AG09319 (cell line): ENCODE measurements at regions not wholly inside any gene's neighbourhood (a gene's known extent, or its start where the extent isn't known, plus 50 kb on each side); places are given as distances from the start of the nearest gene placed in this dataset.
A peak's percentile ranks its signal among the peaks of the same experiment; 100 is the strongest.

Source experiments
- DNase-seq: peaks from one replicate; pipeline ENCODE4 v3.0.0-alpha.2; 2010; ENCODE audit warnings: low read depth; ENCODE audit errors: extremely low read depth
- TF ChIP-seq, protein P1 (sequence below): IDR thresholded peaks from 2 replicates; pipeline ENCODE4 v1.5.1; 2011; ENCODE audit warnings: low read depth, mild to moderate bottlenecking, inconsistent platforms, low read length, moderate library complexity

DNA sequence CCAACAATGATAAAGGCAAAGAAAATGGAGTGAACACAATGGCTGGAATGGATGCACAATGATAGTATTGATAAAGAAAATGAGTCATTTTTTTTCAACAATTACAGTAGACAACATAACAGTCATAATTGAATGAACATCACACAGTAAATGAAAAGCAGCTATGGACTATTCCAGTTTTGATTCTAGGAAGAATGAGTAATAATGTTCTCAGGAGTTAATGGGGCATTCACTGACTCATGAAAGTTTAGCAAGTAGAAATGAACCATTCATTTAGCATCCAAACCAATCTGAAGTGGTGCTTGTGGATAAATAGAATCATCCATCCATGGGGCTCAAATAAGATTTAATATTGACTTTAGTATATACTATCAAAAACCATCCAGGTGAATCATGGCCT is 1029.5 kb upstream of the GJE1 start:
- DNase-seq: peak; percentile 10
- TF ChIP-seq, protein P1, sequence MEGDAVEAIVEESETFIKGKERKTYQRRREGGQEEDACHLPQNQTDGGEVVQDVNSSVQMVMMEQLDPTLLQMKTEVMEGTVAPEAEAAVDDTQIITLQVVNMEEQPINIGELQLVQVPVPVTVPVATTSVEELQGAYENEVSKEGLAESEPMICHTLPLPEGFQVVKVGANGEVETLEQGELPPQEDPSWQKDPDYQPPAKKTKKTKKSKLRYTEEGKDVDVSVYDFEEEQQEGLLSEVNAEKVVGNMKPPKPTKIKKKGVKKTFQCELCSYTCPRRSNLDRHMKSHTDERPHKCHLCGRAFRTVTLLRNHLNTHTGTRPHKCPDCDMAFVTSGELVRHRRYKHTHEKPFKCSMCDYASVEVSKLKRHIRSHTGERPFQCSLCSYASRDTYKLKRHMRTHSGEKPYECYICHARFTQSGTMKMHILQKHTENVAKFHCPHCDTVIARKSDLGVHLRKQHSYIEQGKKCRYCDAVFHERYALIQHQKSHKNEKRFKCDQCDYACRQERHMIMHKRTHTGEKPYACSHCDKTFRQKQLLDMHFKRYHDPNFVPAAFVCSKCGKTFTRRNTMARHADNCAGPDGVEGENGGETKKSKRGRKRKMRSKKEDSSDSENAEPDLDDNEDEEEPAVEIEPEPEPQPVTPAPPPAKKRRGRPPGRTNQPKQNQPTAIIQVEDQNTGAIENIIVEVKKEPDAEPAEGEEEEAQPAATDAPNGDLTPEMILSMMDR: no peak

DNA sequence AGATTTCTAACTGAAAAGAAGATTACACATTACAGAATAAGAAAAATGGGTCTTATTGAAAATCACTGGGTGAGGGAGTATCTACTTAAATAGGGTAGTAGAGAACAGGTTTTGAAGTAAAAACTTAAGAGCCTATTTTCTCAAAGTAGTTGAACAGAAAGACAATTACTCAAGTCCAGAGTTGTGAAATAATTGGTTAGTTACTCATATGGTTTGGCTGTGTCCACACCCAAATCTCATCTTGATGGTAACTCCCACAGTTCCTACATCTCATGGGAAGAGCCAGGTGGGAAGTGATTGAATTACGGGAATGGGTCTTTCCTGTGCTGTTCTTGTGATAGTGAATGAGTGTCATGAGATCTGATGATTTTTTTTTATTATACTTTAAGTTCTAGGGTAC is 1035.3 kb upstream of the GJE1 start:
- TF ChIP-seq, protein P1: no peak
- no peak for DNase-seq

DNA sequence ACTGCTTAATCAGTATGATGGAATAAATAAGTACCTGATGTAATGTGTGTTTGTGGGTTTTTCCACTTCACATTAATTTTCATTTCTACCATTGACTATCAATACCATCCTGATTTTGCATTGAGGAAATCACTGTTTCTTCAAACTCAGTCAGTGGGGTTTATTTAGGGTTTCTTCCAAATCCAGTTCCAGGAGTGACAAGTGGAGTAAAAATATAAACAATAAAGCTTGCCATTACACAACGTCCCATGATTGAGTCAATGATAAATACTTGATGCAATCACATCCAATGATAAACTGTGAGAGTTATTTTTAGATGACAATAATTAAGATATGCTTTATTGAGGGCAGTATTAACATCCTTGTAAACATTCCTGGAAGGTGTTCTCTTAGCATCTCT is 1037.4 kb upstream of the GJE1 start:
- no peak for DNase-seq
- TF ChIP-seq, protein P1: no peak

DNA sequence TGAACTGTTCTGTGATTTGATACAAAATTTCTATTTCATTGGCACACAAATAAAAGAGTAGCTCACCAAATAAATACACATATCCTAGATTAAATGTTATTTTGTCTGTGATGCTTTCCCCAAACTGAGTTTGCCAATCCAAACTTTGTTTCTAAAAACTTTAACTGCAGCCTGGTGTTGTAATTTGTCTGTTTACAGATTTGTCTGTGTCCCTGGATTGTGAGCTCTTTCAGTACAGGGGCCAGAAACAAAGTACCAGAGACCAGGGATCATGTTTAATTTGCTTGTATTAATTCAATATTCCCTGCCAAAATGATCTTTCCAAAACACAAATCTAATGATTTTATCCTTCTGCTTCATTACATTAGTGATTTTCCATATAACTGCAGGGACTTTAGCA is 1044.6 kb upstream of the GJE1 start:
- TF ChIP-seq, protein P1: no peak
- DNase-seq: no peak

DNA sequence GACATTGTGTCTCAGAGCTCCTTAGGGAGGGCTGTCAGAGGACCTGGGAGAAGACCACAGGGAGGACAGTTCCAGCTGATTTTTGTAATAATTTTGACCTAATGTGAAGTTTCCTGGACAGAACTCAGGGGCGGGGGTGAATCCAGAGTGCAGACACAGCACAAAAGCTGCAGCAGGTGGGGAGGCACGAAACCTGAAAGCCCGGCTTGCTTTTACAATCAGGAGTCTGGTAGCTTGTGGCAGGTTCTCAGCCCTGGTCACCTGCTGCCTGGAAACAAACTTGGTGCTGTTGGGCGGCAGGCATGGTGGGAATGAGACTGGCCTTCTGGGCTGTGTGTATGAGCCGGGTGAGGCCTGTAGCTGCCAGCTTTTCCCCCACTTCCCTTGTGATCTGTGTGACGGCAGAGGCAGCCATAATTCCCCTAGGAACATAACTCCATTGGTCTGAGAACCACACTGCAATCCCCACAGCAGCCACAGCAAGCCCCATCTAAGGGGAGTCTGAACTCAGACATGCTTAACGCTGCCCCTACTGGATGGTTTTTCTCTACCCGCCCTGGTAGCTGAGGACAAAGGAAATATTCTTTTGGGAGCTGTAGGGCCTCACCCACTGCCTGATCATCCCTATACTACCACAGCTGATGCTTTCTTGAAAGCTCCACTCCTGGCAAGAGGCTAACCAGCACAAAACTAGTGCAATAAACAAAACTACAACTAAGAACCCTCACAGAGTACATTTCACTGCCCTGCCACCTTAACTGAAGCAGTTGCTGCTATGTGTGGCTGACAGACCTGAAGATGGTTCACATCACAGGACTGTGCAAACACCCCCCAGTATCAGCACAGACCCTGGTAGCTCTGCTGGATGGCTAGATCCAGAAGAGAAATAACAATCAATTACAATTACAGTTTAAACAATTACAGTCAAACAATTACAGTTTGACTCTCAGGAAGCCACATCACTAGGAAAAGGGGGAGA is 1055.1 kb upstream of the GJE1 start:
- TF ChIP-seq, protein P1: no peak; the same call in 1 of the 2 replicates
- DNase-seq: no peak

DNA sequence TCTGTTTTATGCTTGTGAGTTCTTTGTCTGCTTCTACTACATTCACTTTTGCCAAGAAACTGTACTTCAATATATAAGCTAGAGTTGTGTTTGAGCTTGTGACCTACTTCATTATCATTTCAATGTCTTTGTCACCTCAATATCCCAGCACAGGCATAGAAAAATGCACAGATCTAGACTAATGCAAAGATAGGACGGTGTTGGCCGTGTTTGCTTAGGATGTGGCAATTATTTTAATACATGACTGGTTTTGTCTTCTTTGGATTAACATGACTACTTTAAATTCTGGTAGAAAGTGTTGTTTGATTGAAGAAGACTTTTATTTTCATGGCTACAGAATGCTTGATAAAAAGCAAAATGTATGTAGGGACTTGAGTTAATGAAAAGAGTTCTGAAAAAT is 1075.0 kb upstream of the GJE1 start:
- no peak for DNase-seq
- TF ChIP-seq, protein P1: no peak

DNA sequence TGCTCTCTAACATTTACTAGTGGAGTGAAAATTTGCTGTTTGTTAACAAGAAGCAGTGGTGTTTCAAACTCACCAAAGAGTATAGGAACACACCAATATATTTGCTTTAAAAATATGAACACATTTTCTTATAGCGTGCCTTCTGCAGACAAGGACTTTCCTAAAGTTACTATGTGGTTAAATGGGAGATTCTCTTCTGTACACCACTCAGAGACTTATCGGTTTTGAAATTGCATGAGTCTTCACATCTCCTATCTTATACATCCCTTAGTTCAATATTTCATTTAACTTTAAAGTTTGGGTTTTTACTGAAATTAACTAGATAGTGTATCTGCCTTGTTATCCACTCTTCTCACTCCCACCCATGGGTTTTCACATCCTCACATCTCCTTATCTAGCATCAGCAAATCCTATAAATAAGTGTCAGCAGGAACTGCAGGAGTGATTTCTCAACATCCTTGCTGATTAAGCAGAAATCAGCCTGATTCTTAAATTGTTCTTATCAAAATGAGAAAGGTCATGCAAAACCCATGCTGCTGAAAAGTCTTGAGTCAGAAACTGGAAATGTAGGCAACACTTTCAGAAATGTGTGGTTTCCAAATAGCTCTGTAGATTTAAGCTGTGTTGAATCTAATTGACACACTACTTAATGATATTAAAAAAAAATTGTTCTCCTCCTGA is 1075.6 kb upstream of the GJE1 start:
- TF ChIP-seq, protein P1: no peak
- no peak for DNase-seq
